SK-N-SH treated with all-trans-retinoic acid at 6 μM for 48 hours (cell line): ENCODE measurements at regions not wholly inside any gene's neighbourhood (a gene's known extent, or its start where the extent isn't known, plus 50 kb on each side); places are given as distances from the start of the nearest gene placed in this dataset.

Source experiments
- ARNTL ChIP-seq: fragments of 450-650 bp; formaldehyde crosslinking; IDR thresholded peaks from 2 replicates; pipeline ENCODE4 v1.5.0; 2020; ENCODE audit warnings: low read depth, mild to moderate bottlenecking, moderate library complexity, borderline replicate concordance
- BACH2 ChIP-seq: fragments of 250-450 bp; sonication (Bioruptor Pico); IDR thresholded peaks from 2 replicates; pipeline ENCODE4 v1.9.0; 2021; ENCODE audit warnings: mild to moderate bottlenecking, borderline replicate concordance
- CSDC2 ChIP-seq: fragments of 250-450 bp; sonication (Bioruptor Pico); IDR thresholded peaks from 2 replicates; pipeline ENCODE4 v1.5.0; 2020; ENCODE audit warnings: mild to moderate bottlenecking, moderate library complexity
- PATZ1 ChIP-seq: fragments of 250-450 bp; sonication (Bioruptor Pico); IDR thresholded peaks from 2 replicates; pipeline ENCODE4 v1.8.0; 2020; ENCODE audit warnings: mild to moderate bottlenecking, moderate library complexity, borderline replicate concordance
- PPARA ChIP-seq: fragments of 250-450 bp; sonication (Bioruptor Pico); IDR thresholded peaks from 2 replicates; pipeline ENCODE4 v1.5.0; 2020; ENCODE audit warnings: mild to moderate bottlenecking, borderline replicate concordance
- SNAI2 ChIP-seq: fragments of 250-450 bp; sonication (Bioruptor Pico); IDR thresholded peaks from 2 replicates; pipeline ENCODE4 v1.5.0; 2020; ENCODE audit warnings: mild to moderate bottlenecking, moderate library complexity
- ZC3H10 ChIP-seq: fragments of 250-450 bp; sonication (Bioruptor Pico); IDR thresholded peaks from 2 replicates; pipeline ENCODE4 v1.5.1; 2021; ENCODE audit warnings: mild to moderate bottlenecking, moderate library complexity
- ZFP30 ChIP-seq: fragments of 450-650 bp; formaldehyde crosslinking; IDR thresholded peaks from 2 replicates; pipeline ENCODE4 v1.5.0; 2022; ENCODE audit warnings: mild to moderate bottlenecking, moderate library complexity
- ZNF8 ChIP-seq: fragments of 450-650 bp; formaldehyde crosslinking; IDR thresholded peaks from 2 replicates; pipeline ENCODE4 v1.5.0; 2020; ENCODE audit warnings: mild to moderate bottlenecking, moderate library complexity

GRCh38 chr10:111435871-111436270 is 359.0 kb downstream of the ADRA2A start:
- TF ChIP-seq CSDC2 (CRISPR knock-in tag) (no peak), PPARA (CRISPR knock-in tag) (no peak), BACH2 (CRISPR knock-in tag) (no peak), SNAI2 (CRISPR knock-in tag) (no peak), ZNF8 (no peak), PATZ1 (CRISPR knock-in tag) (no peak), ZC3H10 (no peak), ARNTL (CRISPR knock-in tag) (no peak), ZFP30 (no peak)
